MM.1S (cell line): ENCODE measurements at regions not wholly inside any gene's neighbourhood (a gene's known extent, or its start where the extent isn't known, plus 50 kb on each side); places are given as distances from the start of the nearest gene placed in this dataset.

Source experiments
- EZH2 ChIP-seq: fragments of 300-600 bp; sonication (generic); optimal IDR thresholded peaks from 2 replicates; pipeline ENCODE3; 2017; ENCODE audit warnings: low read depth, mild to moderate bottlenecking, antibody characterized with exemption, low read length, mixed read lengths
- EZH2phosphoT487 ChIP-seq: fragments of 300-600 bp; sonication (generic); IDR thresholded peaks from 2 replicates; pipeline ENCODE4 v1.6.1; 2018; ENCODE audit warnings: antibody characterized with exemption, low read length
- TF ChIP-seq, protein P1 (sequence below): fragments of 300-600 bp; sonication (generic); IDR thresholded peaks from 2 replicates; pipeline ENCODE4 v1.5.1; 2016; ENCODE audit warnings: antibody characterized with exemption, low read length, mixed read lengths

DNA sequence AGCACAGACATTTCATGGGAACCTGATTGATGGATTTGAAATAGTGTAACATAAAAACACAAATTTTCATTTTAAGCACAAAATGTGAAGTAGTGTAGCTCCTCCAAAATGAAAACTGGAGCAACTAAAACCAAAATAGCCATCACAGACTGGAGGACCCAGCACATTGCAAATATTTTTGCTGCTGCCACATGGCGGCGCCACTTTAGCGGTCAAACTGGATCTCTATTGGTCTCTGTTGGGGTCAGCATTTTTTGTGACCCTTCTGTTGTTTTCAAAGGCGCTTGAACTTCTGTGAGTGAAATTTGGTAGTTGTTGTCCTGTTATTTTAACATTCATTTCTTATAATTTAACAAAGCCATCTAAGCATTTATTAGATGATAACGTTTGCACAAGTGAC is 259.9 kb downstream of the IL20RB start:
- TF ChIP-seq, protein P1, sequence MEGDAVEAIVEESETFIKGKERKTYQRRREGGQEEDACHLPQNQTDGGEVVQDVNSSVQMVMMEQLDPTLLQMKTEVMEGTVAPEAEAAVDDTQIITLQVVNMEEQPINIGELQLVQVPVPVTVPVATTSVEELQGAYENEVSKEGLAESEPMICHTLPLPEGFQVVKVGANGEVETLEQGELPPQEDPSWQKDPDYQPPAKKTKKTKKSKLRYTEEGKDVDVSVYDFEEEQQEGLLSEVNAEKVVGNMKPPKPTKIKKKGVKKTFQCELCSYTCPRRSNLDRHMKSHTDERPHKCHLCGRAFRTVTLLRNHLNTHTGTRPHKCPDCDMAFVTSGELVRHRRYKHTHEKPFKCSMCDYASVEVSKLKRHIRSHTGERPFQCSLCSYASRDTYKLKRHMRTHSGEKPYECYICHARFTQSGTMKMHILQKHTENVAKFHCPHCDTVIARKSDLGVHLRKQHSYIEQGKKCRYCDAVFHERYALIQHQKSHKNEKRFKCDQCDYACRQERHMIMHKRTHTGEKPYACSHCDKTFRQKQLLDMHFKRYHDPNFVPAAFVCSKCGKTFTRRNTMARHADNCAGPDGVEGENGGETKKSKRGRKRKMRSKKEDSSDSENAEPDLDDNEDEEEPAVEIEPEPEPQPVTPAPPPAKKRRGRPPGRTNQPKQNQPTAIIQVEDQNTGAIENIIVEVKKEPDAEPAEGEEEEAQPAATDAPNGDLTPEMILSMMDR: peak; percentile 13; the same call in 1 of the 2 replicates
- TF ChIP-seq EZH2 (no peak), EZH2phosphoT487 (no peak)
